LNCAP (cell line): ENCODE measurements at regions not wholly inside any gene's neighbourhood (a gene's known extent, or its start where the extent isn't known, plus 50 kb on each side); places are given as distances from the start of the nearest gene placed in this dataset.

Source experiments
- TF ChIP-seq, protein P1 (sequence below): fragments of 450-650 bp; IDR thresholded peaks from 2 replicates; pipeline ENCODE4 v1.5.1; 2017; ENCODE audit warnings: mild to moderate bottlenecking

GRCh38 chr11:134999590-134999989 lies 587.5 kb upstream of the B3GAT1 start:
- TF ChIP-seq, protein P1, sequence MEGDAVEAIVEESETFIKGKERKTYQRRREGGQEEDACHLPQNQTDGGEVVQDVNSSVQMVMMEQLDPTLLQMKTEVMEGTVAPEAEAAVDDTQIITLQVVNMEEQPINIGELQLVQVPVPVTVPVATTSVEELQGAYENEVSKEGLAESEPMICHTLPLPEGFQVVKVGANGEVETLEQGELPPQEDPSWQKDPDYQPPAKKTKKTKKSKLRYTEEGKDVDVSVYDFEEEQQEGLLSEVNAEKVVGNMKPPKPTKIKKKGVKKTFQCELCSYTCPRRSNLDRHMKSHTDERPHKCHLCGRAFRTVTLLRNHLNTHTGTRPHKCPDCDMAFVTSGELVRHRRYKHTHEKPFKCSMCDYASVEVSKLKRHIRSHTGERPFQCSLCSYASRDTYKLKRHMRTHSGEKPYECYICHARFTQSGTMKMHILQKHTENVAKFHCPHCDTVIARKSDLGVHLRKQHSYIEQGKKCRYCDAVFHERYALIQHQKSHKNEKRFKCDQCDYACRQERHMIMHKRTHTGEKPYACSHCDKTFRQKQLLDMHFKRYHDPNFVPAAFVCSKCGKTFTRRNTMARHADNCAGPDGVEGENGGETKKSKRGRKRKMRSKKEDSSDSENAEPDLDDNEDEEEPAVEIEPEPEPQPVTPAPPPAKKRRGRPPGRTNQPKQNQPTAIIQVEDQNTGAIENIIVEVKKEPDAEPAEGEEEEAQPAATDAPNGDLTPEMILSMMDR: no peak

DNA sequence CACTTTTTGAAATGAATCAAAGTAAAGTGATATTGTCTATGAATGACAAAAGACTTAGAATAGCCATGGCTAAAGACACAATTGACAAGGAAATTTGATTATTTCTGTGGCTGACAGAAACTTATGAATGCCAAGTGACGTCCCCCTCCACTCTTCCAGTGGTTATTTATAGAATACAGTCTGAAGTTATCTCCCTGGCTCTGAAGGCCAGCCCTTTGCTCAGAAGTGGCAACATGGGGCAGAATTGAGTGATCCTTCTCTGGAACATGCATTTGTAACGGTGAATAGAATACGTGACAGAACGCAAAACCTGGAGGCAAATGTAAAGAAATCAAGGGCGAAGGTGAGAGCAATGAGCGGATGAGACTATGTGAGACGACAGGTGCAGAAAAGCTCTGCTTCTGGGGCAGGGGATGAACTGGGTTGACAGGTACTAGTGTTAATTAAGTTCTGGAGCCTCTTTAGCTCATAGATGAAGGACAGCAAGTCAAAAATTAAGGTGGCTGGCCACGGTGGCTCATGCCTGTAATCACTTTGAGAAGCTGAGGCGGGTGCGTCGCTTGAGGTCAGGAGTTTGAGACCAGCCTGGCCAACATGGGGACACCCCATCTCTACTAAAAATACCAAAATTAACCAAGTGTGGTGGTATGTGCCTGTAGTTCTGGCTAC lies 585.7 kb upstream of the B3GAT1 start:
- TF ChIP-seq, protein P1: no peak

- TF ChIP-seq, protein P1: no peak
These were observed 583.7 kb upstream of the B3GAT1 start for GRCh38 chr11:134995741-134996140.

DNA sequence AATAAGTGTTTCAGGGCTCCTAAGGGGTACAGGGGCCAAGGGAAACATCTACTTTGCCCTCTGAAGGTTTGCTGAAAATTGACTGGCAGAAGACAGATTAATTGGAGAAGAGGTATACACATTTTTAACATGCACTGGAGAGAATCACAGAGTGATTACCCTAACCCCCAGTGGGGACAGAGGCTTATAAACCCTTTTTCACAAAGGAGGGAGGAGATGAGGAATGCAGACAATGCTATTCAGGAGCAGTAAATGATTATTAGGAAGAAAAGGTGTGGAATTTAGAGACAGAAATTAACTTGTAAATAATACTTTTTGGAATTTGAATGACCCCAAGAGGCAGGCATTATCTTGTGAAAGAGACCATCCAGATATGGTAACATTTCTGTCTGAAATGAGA lies 582.4 kb upstream of the B3GAT1 start:
- TF ChIP-seq, protein P1: no peak

GRCh38 chr11:134993691-134994243 lies 581.7 kb upstream of the B3GAT1 start:
- TF ChIP-seq, protein P1: no peak

GRCh38 chr11:134992981-134993380 lies 580.9 kb upstream of the B3GAT1 start:
- TF ChIP-seq, protein P1: no peak

GRCh38 chr11:134988495-134988894 lies 576.5 kb upstream of the B3GAT1 start:
- TF ChIP-seq, protein P1: no peak
